PC-3 (cell line): ENCODE measurements at regions not wholly inside any gene's neighbourhood (a gene's known extent, or its start where the extent isn't known, plus 50 kb on each side); places are given as distances from the start of the nearest gene placed in this dataset.

Experiments
- EZH2 ChIP-seq: fragments of 300-600 bp; sonication (generic); IDR thresholded peaks from one replicate; pipeline ENCODE4 v1.6.1; 2017; ENCODE audit warnings: antibody characterized with exemption, mild to moderate bottlenecking, low read length; ENCODE audit not compliant: unreplicated experiment
- TF ChIP-seq, protein P1 (sequence below): fragments of 300-600 bp; sonication (generic); conservative IDR thresholded peaks from 2 replicates; pipeline ENCODE4 v1.5.1; 2017; ENCODE audit warnings: antibody characterized with exemption, low read depth, mild to moderate bottlenecking, low read length

DNA sequence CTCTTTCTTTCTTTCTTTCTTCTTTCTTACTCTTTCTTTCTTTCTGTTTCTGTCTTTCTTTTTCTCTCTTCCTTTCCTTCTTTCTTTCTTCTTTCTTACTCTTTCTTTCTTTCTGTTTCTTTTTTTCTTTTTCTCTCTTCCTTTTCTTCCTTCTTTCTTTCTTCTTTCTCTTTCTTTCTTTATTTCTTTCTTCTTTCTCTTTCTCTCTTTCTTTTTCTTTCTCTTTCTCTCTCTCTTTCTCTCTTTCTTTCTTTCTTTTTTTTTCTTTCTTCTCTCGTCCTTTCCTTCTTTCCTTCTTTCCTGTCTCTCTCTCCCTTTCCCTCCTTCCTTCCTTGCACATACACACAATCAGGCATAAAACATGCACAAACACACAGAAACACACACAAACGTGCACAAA lies 79.3 kb upstream of the SHOX start:
- TF ChIP-seq EZH2 = no peak
- TF ChIP-seq, protein P1, sequence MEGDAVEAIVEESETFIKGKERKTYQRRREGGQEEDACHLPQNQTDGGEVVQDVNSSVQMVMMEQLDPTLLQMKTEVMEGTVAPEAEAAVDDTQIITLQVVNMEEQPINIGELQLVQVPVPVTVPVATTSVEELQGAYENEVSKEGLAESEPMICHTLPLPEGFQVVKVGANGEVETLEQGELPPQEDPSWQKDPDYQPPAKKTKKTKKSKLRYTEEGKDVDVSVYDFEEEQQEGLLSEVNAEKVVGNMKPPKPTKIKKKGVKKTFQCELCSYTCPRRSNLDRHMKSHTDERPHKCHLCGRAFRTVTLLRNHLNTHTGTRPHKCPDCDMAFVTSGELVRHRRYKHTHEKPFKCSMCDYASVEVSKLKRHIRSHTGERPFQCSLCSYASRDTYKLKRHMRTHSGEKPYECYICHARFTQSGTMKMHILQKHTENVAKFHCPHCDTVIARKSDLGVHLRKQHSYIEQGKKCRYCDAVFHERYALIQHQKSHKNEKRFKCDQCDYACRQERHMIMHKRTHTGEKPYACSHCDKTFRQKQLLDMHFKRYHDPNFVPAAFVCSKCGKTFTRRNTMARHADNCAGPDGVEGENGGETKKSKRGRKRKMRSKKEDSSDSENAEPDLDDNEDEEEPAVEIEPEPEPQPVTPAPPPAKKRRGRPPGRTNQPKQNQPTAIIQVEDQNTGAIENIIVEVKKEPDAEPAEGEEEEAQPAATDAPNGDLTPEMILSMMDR = no peak
